Heart right ventricle (tissue), 16 donors: ENCODE measurements at regions not wholly inside any gene's neighbourhood (a gene's known extent, or its start where the extent isn't known, plus 50 kb on each side); places are given as distances from the start of the nearest gene placed in this dataset.
A peak's percentile ranks its signal among the peaks of the same experiment; 100 is the strongest.

Source experiments
- ATAC-seq, 8 donors: fragments of 200-7000 bp; cut with Tn5 transposase; one replicate each; pipeline ENCODE4 v1.9.1; 2020; ENCODE audit warnings: mild to moderate bottlenecking in 8 of 8, moderate library complexity in 8 of 8, moderate number of reproducible peaks in 1 of 8
- DNase-seq, 2 donors: peaks; one replicate each; pipeline ENCODE4 v3.0.0-alpha.2; 2020
- H3K27ac ChIP-seq, 10 donors: fragments of 200-600 bp; sonication (generic) in 2 of 10; one replicate each; pipeline versions ENCODE4 v1.5.0 to v1.8.0; 2020 to 2022; ENCODE audit warnings: mild to moderate bottlenecking in 3 of 10
- H3K27me3 ChIP-seq, 7 donors: fragments of 200-600 bp; one replicate each; pipeline ENCODE4 v1.8.0; 2021 to 2022; ENCODE audit warnings: mild to moderate bottlenecking in 2 of 7
- H3K36me3 ChIP-seq, 9 donors: fragments of 200-600 bp; sonication (generic) in 1 of 9; one replicate each; pipeline versions ENCODE4 v1.5.0 to v1.8.0; 2020 to 2022; ENCODE audit warnings: mild to moderate bottlenecking in 2 of 9
- H3K4me1 ChIP-seq, 9 donors: fragments of 200-600 bp; sonication (generic) in 1 of 9; one replicate each; pipeline versions ENCODE4 v1.5.0 to v1.8.0; 2020 to 2022; ENCODE audit warnings: mild to moderate bottlenecking in 4 of 9
- H3K4me3 ChIP-seq, 10 donors: fragments of 200-600 bp; sonication (generic) in 2 of 10; one replicate each; pipeline versions ENCODE4 v1.5.0 to v1.8.0; 2020 to 2022; ENCODE audit warnings: mild to moderate bottlenecking in 7 of 10, moderate library complexity in 2 of 10
- H3K9me3 ChIP-seq, 11 donors: fragments of 200-600 bp in 10 of 11; sonication (generic) in 2 of 11; one replicate each; pipeline versions ENCODE4 v1.5.0 to v1.8.0; 2013 to 2022; ENCODE audit warnings: mild to moderate bottlenecking in 2 of 11, control low read depth in 1 of 11, moderate library complexity in 1 of 11
- CTCF ChIP-seq, 9 donors: fragments of 200-600 bp; sonication (generic) in 2 of 9; IDR thresholded peaks; one replicate each; pipeline versions ENCODE4 v1.5.0 to v1.8.0; 2021 to 2022; ENCODE audit warnings: antibody characterized with exemption in 9 of 9, mild to moderate bottlenecking in 5 of 9, moderate library complexity in 1 of 9
- WGBS, 2 donors: extraction: QIAGEN DNeasy Blood & Tissue Kit; methylation state at CpG; one replicate each; pipeline ENCODE4 v1.1.7; 2013; ENCODE audit warnings: inconsistent platforms in 1 of 2; 5-methylcytosine and 5-hydroxymethylcytosine counted together
- intact Hi-C, 10 donors: fragments of 100-400 bp; cut with DNase I; formaldehyde crosslinking; loops; one replicate each; pipeline versions ENCODE4 v1.11.1 to v1.14.2; 2022
- donor health status: Arrhythmogenic right ventricular cardiomyopathy.
- donor health status: ischemic (EF 13 %, LVEDD 7.1; RV severe dilation, severe dysfunction).
- donor health status: healthy with polysubstance abuse.
- donor health status: DM: no; HTN: yes; CAD: no.
- donor health status: DM: no; HTN: no; CAD: no.
- donor health status: ischemic (EF 25% LVEDD 6.9; RV normal size, moderate dysfunction).
- donor health status: ischemic (EF 25% LVEDD 5.7; RV mildly dilated, moderate dysfunction).
- donor health status: healthy.
- donor health status: DM: yes; HTN: yes; CAD: no.
- donor health status: Ischemic cardiomyopathy.
- donor health status: ischemic (EF 35%, LVEDD 5.7; RV mildly dilated, moderate dysfunction).
- donor health status: nonischemic (EF 11% LVEDD 7.7; RV severe dilation, severe dysfunction).
- donor health status: DM: yes; HTN: yes; CAD: no.
- donor health status: PGD.
- donor health status: ischemic (EF 29% LVEDD 5.4; RV normal size, mild dysfunction).
- donor health status: nonischemic (EF 23%, LVEDD 6.1; RV moderate dilation, normal function).

- Histone ChIP-seq H3K27me3 (no peaks in the 10 kb centered on the region), H3K9me3 (no peaks in the 10 kb centered on the region), H3K27ac (peak overlapping the region in 3 of 10 donors; percentile 12 to 50 (median 36)), H3K36me3 (no peaks in the 10 kb centered on the region), H3K4me3 (no peak overlapping the region), H3K4me1 (peaks cover 0 to 24% (median 10%) of the 10 kb centered on the region in 9 donors)
- intact Hi-C loops, result loop anchor here in 1 of 10 donors (1.0 to 5.0 kb wide), 2 partner anchors 25 to 50 kb away; no protein-coding TSS in a partner anchor
- 32 to 47% methylated on average over 8 of the region's 8 CpGs for WGBS, 2 donors
- DNase-seq (no peak), ATAC-seq (peak in 5 of 8 donors; percentile 26 to 82 (median 42))
- TF ChIP-seq CTCF (IDR thresholded peaks at IDR 0.05), result no peak
These were observed 425.8 kb upstream of the CELF2 start for GRCh38 chr10:10591715-10592341.

- intact Hi-C loops, result no loop called here
- Histone ChIP-seq H3K4me3 (no peak overlapping the region), H3K27me3 (no peaks in the 10 kb centered on the region), H3K9me3 (no peaks in the 10 kb centered on the region), H3K27ac (no peak overlapping the region), H3K36me3 (no peaks in the 10 kb centered on the region), H3K4me1 (peaks cover 0 to 12% (median 8%) of the 10 kb centered on the region in 9 donors)
- 82 to 96% methylated on average over 2 of the region's 2 CpGs for WGBS, 2 donors
- no peak for TF ChIP-seq CTCF (IDR thresholded peaks at IDR 0.05)
- DNase-seq (no peak), ATAC-seq (no peak)
These were observed 421.4 kb upstream of the CELF2 start for GRCh38 chr10:10596256-10596655.

- no peak for TF ChIP-seq CTCF (IDR thresholded peaks at IDR 0.05)
- DNase-seq, result no peak
- no peaks in the 10 kb centered on the region for H3K36me3 ChIP-seq
- no peak for ATAC-seq
- H3K4me1 ChIP-seq, result no peaks in the 10 kb centered on the region
- no peak overlapping the region for H3K27ac ChIP-seq
- no peak overlapping the region for H3K4me3 ChIP-seq
- no peaks in the 10 kb centered on the region for H3K27me3 ChIP-seq
- intact Hi-C loops, result no loop called here
- no peaks in the 10 kb centered on the region for H3K9me3 ChIP-seq
- 89 to 92% methylated on average over 5 of the region's 5 CpGs for WGBS, 2 donors
These were observed 419.4 kb upstream of the CELF2 start for GRCh38 chr10:10598297-10598696.

- no peaks in the 10 kb centered on the region for H3K27me3 ChIP-seq
- 84 to 89% methylated on average over 5 of the region's 5 CpGs for WGBS, 2 donors
- no peaks in the 10 kb centered on the region for H3K36me3 ChIP-seq
- no peak for ATAC-seq
- no peak for TF ChIP-seq CTCF (IDR thresholded peaks at IDR 0.05)
- no peaks in the 10 kb centered on the region for H3K9me3 ChIP-seq
- intact Hi-C loops, result no loop called here
- H3K4me1 ChIP-seq, result no peaks in the 10 kb centered on the region
- no peak overlapping the region for H3K4me3 ChIP-seq
- no peak overlapping the region for H3K27ac ChIP-seq
- DNase-seq, result no peak
These were observed 417.7 kb upstream of the CELF2 start for GRCh38 chr10:10600004-10600403.
